NCI-H510A (cell line): ENCODE measurements at regions not wholly inside any gene's neighbourhood (a gene's known extent, or its start where the extent isn't known, plus 50 kb on each side); places are given as distances from the start of the nearest gene placed in this dataset.

ENCODE experiments used
- DNase-seq: peaks from one replicate; lab custom pipeline; 2025; lab: John Stamatoyannopoulos, UW

DNA sequence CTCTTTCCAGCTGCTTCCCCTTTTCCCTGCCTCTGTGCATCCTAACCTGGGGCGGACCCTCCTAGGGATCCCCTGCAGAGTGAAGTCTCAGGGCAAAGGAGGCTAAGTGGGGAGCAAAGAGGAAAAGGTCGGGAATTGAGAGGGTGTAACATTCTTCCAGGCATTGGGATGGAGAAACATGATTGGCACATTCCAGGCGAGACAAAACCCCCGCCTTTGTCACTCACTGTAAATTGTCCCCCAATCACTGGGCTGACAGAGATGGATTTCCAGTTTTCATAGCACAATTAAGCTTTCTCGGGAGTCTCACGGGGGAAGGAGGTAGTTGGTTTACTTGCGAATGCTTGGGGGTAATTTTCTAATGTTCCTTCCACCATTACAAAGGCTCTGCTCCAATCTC lies 74.9 kb downstream of the MIAT start:
- no peak for DNase-seq

GRCh38 chr22:26734339-26735018 lies 77.1 kb downstream of the MIAT start:
- DNase-seq: no peak

GRCh38 chr22:26735019-26735409 lies 77.6 kb downstream of the MIAT start:
- no peak for DNase-seq

GRCh38 chr22:26737262-26737661 lies 79.9 kb downstream of the MIAT start:
- no peak for DNase-seq

GRCh38 chr22:26740253-26740652 lies 82.9 kb downstream of the MIAT start:
- no peak for DNase-seq

GRCh38 chr22:26743149-26743548 lies 85.8 kb downstream of the MIAT start:
- DNase-seq: no peak

- no peak for DNase-seq
Observed at GRCh38 chr22:26744892-26745808, 87.8 kb downstream of the MIAT start.

DNA sequence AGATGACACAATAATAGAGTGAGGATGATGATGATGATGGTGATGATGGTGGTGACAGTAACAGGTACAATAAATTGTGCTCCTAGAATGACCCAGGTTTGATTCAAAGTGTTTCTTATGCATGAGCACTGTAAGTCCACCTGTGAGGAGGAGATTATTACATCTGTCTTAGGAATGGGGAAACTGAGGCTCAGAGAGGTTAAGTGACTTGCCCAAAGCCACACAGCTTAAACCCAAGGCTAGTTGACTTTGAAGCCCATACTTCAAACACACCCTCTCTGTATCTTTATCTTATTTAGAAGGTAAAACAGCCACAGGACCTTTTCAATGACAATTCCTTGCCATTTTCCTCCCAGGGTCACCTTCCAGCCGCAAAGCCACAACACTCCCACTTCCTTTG lies 88.9 kb downstream of the MIAT start:
- DNase-seq: no peak

- no peak for DNase-seq
Observed at GRCh38 chr22:26748845-26749244, 91.5 kb downstream of the MIAT start.

- no peak for DNase-seq
Observed at GRCh38 chr22:26751217-26751616, 93.8 kb downstream of the MIAT start.

DNA sequence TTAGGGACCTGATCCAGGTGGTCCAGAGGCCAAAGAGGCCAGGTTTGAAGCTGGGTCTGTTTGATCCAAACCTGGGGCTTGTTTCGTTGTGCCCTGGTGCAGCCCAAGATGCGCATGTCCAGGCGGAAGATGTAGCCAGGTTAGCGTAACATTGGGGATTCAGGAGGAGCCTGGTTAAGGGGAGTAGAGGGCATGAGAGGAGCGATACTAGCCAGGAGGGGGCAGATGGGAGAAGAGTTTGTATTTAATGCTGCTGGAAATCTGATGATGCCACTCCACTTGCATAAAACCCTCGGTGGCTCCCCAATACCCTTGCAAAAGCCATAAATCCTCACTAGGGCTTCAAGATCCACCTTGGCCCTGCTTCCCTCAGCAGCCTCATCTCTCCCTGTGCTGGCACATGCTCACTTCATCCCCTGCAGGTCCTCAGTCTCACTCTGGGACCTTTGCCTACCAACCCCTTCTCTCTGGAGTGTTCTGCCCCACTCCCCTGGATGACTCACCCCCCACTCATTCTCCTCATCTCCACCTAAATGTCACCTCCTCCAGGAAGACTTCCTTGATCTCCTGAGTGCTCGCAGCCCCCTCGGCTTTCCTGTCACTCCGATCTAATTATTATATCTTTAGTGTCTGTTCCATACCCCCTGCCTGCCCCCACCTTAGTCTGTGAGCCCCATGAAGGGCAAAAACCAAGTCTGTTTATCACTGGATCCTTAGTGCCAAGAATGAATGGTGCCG lies 95.9 kb downstream of the MIAT start:
- no peak for DNase-seq

DNA sequence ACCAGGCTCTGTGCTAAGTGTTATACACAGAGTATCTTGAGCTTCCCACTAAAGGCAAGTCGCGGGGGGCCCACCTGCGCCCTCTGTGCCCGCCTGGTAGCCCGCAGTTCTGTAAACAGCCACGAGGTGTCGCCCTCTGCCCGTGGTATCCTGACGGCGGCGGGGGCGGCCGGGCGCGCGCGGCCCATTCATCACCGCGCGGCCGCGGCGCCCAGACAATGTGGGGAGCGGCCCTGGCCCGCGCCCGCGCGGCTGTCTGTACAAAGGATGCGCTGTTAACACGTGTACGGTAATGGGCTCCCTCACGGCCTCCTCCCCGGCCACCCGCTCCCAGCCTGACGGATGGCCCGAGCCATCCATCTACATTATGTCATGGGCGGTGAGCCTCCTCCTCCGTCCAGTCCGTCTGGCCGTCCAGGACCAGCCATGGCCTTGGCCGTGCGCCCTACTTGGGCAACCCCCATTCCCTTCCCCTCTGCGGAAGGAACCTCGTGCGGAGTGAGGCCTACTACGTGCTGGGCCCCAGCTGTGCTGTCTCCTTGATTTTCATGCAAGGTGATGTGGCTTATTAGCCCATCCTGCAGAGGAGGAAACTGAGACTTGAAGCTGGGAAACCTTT lies 99.4 kb downstream of the MIAT start:
- no peak for DNase-seq

GRCh38 chr22:26757496-26757895 lies 100.1 kb downstream of the MIAT start:
- DNase-seq: no peak

DNA sequence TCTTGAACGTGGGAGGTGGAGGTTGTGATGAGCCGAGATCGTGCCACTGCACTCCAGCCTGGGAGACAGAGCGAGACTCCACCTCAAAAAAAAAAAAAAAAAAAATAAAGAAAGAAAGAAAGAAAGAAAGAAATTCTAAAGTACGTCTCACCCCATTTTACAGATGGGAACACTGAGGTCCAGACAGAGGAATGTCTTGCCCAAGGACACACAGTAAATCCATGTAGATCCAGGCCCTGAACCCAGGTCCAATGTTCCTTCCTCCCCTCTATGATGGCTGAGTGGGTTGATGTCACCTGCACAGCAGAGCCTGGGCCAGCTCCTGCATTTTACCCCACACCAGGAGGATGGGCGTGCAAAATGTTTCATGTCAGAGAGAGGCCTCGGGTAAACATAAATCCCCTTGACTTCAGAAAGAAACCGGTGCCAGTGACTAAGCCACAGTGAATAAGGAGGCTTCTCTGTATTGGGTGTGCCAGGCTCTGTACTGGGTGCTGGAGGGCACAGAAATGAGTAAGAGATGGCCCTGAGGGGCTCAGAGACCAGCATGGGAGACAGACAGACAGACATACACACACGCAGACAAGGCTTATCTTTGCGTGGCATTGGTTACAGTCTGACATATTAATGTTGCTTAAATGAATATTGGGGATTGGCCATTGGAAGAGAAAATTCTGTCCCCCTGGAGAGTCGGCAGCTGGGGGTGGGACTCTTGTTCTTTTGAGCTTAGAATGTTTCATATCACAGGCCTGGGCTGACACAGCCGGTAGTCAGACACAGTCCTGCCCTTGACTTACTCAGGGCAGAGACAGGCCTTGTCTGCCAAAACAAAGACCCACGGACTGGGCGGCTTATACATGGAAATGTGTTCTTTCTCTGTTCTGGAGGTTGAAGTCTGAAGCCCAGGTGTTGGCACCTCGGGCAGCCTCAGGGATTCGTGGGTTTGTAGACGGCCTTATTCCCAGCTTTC lies 105.4 kb downstream of the MIAT start:
- no peak for DNase-seq

- DNase-seq: peak; percentile 39
Observed at GRCh38 chr22:26763633-26764361, 106.4 kb downstream of the MIAT start.

GRCh38 chr22:26766510-26767350 lies 109.3 kb downstream of the MIAT start:
- no peak for DNase-seq

DNA sequence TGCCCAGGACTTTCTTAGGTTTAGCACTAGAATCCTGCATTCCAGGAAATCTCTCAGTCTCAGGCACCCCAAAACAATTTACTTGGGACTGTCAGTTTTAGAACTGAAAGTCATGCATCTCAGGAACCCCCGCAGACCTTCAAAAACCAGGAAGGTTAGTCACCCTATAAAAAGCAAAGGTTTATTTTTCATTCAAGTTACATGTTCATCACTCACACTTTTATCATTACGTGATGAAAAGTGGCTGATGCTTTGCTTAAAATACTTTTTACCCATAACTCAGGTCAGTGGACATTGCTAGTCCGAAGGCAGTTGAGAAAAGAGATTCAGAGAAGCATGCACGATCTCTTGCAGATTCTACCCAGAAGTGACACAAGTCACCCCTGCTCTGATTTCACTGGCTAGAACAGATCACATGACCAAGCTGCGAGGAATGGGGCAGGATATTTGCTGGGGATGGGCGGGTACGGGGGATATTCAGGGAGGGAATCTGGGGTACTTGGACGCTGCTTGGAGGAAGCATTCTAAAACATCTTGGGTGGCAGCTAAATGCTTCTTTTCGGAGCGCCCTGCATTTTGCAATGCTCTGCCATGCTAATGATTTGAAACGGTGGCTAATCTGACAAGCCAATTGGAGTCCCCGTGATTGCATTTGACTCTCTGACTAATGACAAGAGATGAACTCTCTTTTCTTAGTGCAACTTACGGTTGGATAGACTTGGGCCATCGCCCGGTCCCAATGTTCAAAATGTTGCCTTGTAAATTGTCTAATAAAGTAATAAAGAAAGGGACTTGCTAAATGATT lies 110.2 kb downstream of the MIAT start:
- DNase-seq: no peak

- DNase-seq: no peak
Observed at GRCh38 chr22:26768156-26768515, 110.7 kb downstream of the MIAT start.

DNA sequence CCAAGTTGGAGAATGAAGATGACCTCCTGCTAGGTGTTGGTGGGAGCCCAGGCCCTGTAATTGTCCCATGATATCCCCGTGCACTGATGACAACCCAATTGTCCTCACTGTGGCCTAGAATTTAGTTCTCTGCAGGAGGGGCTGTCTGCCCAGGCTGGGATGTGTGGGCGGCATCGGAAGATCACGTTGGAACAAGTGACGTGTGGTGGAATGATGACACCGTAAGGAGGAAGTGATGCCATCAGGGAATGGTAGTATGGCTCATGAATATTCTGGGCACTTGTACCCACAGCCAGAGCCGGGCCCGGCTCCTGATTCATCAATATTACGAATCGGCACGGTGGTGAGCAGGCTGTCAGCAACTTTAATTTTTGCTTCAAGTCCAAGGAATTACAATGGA lies 111.6 kb downstream of the MIAT start:
- no peak for DNase-seq
